MM.1S (cell line): ENCODE measurements at regions not wholly inside any gene's neighbourhood (a gene's known extent, or its start where the extent isn't known, plus 50 kb on each side); places are given as distances from the start of the nearest gene placed in this dataset.

Experiments used
- DNase-seq: peaks from one replicate; pipeline ENCODE4 v3.0.0-alpha.2; 2015
- H2AFZ ChIP-seq: fragments of 300-600 bp; sonication (generic); 2 replicates; pipeline ENCODE4 v1.6.0; 2016; ENCODE audit warnings: antibody characterized with exemption, low read length
- H3F3A ChIP-seq: fragments of 300-600 bp; sonication (generic); 2 replicates; pipeline ENCODE4 v1.6.1; 2016; ENCODE audit warnings: mild to moderate bottlenecking, antibody characterized with exemption, low read length, moderate library complexity, mixed read lengths; ENCODE audit not compliant: insufficient read depth
- H3K27ac ChIP-seq: fragments of 300-600 bp; sonication (generic); 2 replicates; pipeline ENCODE4 v1.5.1; 2016; ENCODE audit warnings: mild to moderate bottlenecking, low read length
- H3K27me3 ChIP-seq: fragments of 300-600 bp; sonication (generic); replicated peaks from 2 replicates; pipeline ENCODE4 v1.6.0; 2016; ENCODE audit warnings: low read length; ENCODE audit not compliant: insufficient read depth
- H3K36me3 ChIP-seq: fragments of 300-600 bp; sonication (generic); replicated peaks from 2 replicates; pipeline ENCODE4 v1.6.1; 2016; ENCODE audit warnings: mild to moderate bottlenecking, low read length, mixed read lengths; ENCODE audit not compliant: insufficient read depth
- H3K4me1 ChIP-seq: fragments of 300-600 bp; sonication (generic); 2 replicates; pipeline ENCODE4 v1.6.1; 2016; ENCODE audit warnings: low read length, mixed read lengths
- H3K4me2 ChIP-seq: fragments of 300-600 bp; sonication (generic); 2 replicates; pipeline ENCODE4 v1.6.0; 2016; ENCODE audit warnings: low read depth, low read length
- H3K4me3 ChIP-seq: fragments of 300-600 bp; sonication (generic); 2 replicates; pipeline ENCODE4 v1.5.1; 2016; ENCODE audit warnings: low read length, mixed read lengths
- H3K79me2 ChIP-seq: fragments of 300-600 bp; sonication (generic); 2 replicates; pipeline ENCODE4 v1.6.1; 2016; ENCODE audit warnings: mixed run types, low read length, mixed read lengths
- H3K9ac ChIP-seq: fragments of 300-600 bp; sonication (generic); 2 replicates; pipeline ENCODE4 v1.6.1; 2016; ENCODE audit warnings: low read length, mixed read lengths
- H3K9me2 ChIP-seq: fragments of 300-600 bp; sonication (generic); replicated peaks from 2 replicates; pipeline ENCODE4 v1.6.1; 2016; ENCODE audit warnings: mild to moderate bottlenecking, low read length, mixed read lengths; ENCODE audit not compliant: insufficient read depth
- H3K9me3 ChIP-seq: fragments of 300-600 bp; sonication (generic); replicated peaks from 2 replicates; pipeline ENCODE4 v1.6.1; 2016; ENCODE audit warnings: mild to moderate bottlenecking, low read length, mixed read lengths; ENCODE audit not compliant: insufficient read depth
- H4K20me1 ChIP-seq: fragments of 300-600 bp; sonication (generic); 2 replicates; pipeline ENCODE4 v1.6.1; 2016; ENCODE audit warnings: mild to moderate bottlenecking, low read length, moderate library complexity, mixed read lengths; ENCODE audit not compliant: insufficient read depth
- CTCF ChIP-seq: fragments of 300-600 bp; sonication (generic); IDR thresholded peaks from 2 replicates; pipeline ENCODE4 v1.5.1; 2016; ENCODE audit warnings: antibody characterized with exemption, low read length, mixed read lengths
- EZH2 ChIP-seq: fragments of 300-600 bp; sonication (generic); optimal IDR thresholded peaks from 2 replicates; pipeline ENCODE3; 2017; ENCODE audit warnings: low read depth, mild to moderate bottlenecking, antibody characterized with exemption, low read length, mixed read lengths
- EZH2phosphoT487 ChIP-seq: fragments of 300-600 bp; sonication (generic); IDR thresholded peaks from 2 replicates; pipeline ENCODE4 v1.6.1; 2018; ENCODE audit warnings: antibody characterized with exemption, low read length

DNA sequence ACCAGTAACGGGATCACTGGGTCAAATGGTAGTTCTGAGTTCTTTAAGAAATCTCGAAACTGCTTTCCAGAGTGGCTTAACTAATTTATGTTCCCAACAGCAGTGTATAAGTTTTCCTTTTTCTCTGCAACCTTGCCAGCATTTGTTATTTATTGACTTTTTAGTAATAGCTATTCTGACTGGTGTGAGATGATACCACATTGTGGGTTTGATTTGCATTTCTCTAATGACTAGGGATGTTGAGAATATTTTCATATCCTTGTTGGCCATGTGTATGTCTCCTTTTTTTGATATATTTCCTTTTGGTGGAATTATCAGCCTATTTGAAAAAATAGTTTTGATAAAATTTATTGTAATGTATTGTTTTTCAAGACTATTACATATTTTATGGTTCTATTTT lies 701.2 kb upstream of the FBXO33 start:
- H3K79me2 ChIP-seq: no peaks in the 10 kb centered on the region
- no peaks in the 10 kb centered on the region for H3K9me2 ChIP-seq
- H3K4me1 ChIP-seq: no peaks in the 10 kb centered on the region; the same call in 1 of the 2 replicates
- no peak for TF ChIP-seq CTCF
- no peak for TF ChIP-seq EZH2phosphoT487
- no peak for TF ChIP-seq EZH2
- H3K36me3 ChIP-seq: no peaks in the 10 kb centered on the region
- no peak overlapping the region for H2AFZ ChIP-seq
- H3F3A ChIP-seq: no peaks in the 10 kb centered on the region
- no peaks in the 10 kb centered on the region for H3K9me3 ChIP-seq
- no peak overlapping the region for H3K4me3 ChIP-seq
- no peak for DNase-seq
- H4K20me1 ChIP-seq: no peaks in the 10 kb centered on the region
- H3K4me2 ChIP-seq: no peak overlapping the region
- no peaks in the 10 kb centered on the region for H3K27me3 ChIP-seq
- H3K9ac ChIP-seq: no peak overlapping the region
- H3K27ac ChIP-seq: no peak overlapping the region

DNA sequence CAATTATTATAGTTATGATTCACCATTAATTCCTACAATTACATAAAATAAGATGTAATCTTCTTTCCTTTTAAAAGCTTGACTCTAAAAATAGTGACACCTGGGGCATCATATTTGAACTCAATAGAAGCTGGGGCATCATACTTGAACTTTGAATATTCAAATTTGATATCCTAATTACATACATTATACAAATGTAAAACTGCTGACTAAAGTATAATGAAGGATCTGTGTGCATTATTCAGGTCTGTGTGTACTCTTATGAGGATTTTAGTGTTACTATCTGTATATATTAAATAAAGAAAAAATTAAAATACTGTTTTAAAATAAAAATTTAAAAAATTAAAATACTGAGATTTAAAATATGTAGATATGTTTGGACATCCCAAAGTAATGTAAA lies 696.9 kb upstream of the FBXO33 start:
- Histone ChIP-seq H3K4me1 (no peaks in the 10 kb centered on the region), H3K79me2 (no peaks in the 10 kb centered on the region), H4K20me1 (no peaks in the 10 kb centered on the region), H2AFZ (no peak overlapping the region), H3K27ac (no peak overlapping the region), H3K9ac (no peak overlapping the region), H3K27me3 (no peaks in the 10 kb centered on the region), H3K9me3 (no peaks in the 10 kb centered on the region), H3F3A (no peaks in the 10 kb centered on the region), H3K4me2 (no peak overlapping the region), H3K36me3 (no peaks in the 10 kb centered on the region), H3K4me3 (no peak overlapping the region), H3K9me2 (no peaks in the 10 kb centered on the region)
- no peak for TF ChIP-seq EZH2phosphoT487
- no peak for TF ChIP-seq EZH2
- DNase-seq: no peak

GRCh38 chr14:40123816-40124215 lies 691.6 kb upstream of the FBXO33 start:
- Histone ChIP-seq H3K79me2 (no peaks in the 10 kb centered on the region), H3F3A (no peaks in the 10 kb centered on the region), H3K9me3 (no peaks in the 10 kb centered on the region), H3K4me1 (no peaks in the 10 kb centered on the region), H3K9me2 (no peaks in the 10 kb centered on the region), H3K27ac (no peak overlapping the region), H4K20me1 (no peaks in the 10 kb centered on the region), H3K36me3 (no peaks in the 10 kb centered on the region), H2AFZ (no peak overlapping the region), H3K27me3 (no peaks in the 10 kb centered on the region), H3K4me2 (no peak overlapping the region), H3K4me3 (no peak overlapping the region), H3K9ac (no peak overlapping the region)
- DNase-seq: no peak
- no peak for TF ChIP-seq EZH2phosphoT487
- no peak for TF ChIP-seq CTCF
- TF ChIP-seq EZH2: no peak

DNA sequence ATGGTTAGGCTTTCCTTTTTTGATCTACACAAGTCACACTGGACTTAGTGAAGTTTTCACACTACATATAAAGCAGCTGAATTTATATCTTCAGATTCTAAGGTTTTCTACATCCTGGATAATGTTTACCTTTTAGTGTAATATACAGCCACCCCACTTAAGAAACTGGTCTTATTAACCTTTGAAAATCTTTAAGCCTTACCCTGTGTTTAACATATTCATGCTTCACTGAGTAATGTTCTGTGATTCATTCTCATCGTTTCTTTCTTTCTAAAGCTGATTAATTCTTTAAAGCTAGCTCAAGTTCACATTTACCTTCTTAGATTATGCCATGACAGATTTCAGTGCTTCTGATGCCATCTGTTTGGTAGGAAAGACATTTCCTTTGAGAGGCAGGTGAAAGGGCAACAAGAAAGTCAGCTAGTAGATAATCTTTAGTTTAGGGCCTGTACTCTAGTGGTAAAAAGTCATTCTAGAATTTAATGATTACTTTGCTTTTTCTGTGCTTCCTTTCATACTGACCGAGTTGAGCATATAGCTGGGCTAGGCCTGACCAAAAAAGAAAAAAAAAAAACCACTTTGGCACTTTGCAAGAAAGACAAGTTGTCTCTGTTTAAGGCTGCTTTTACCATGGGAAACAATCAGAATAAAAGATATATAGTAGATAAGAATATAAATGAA lies 690.9 kb upstream of the FBXO33 start:
- Histone ChIP-seq H3K4me1 (no peaks in the 10 kb centered on the region), H3K36me3 (no peaks in the 10 kb centered on the region), H2AFZ (no peak overlapping the region), H3K9me3 (no peaks in the 10 kb centered on the region), H3F3A (no peaks in the 10 kb centered on the region), H3K9me2 (no peaks in the 10 kb centered on the region), H3K4me2 (no peak overlapping the region), H4K20me1 (no peaks in the 10 kb centered on the region), H3K27ac (no peak overlapping the region), H3K4me3 (no peak overlapping the region), H3K9ac (no peak overlapping the region), H3K79me2 (no peaks in the 10 kb centered on the region), H3K27me3 (no peaks in the 10 kb centered on the region)
- DNase-seq: no peak
- TF ChIP-seq EZH2phosphoT487 (no peak), EZH2 (no peak), CTCF (no peak)
